Type B pancreatic cell (in vitro differentiated cells): ENCODE measurements at regions not wholly inside any gene's neighbourhood (a gene's known extent, or its start where the extent isn't known, plus 50 kb on each side); places are given as distances from the start of the nearest gene placed in this dataset.

Experiments
- DNase-seq: peaks from one replicate; pipeline ENCODE4 v3.0.0; 2021; ENCODE audit warnings: mixed read lengths; ENCODE audit not compliant: unreplicated experiment; ENCODE audit errors: extremely low spot score
- H3K27ac Mint-ChIP-seq: 2 replicates; pipeline ENCODE4 v1.8.0; 2021; ENCODE audit warnings: mild to moderate bottlenecking, mixed read lengths
- H3K27me3 Mint-ChIP-seq: 2 replicates; pipeline ENCODE4 v1.8.0; 2021; ENCODE audit warnings: mixed read lengths
- H3K36me3 Mint-ChIP-seq: 2 replicates; pipeline ENCODE4 v1.8.0; 2021; ENCODE audit warnings: mixed read lengths
- H3K4me1 Mint-ChIP-seq: one replicate; pipeline ENCODE4 v1.8.0; 2021; ENCODE audit warnings: mixed read lengths; ENCODE audit not compliant: unreplicated experiment
- H3K4me3 Mint-ChIP-seq: 2 replicates; pipeline ENCODE4 v1.8.0; 2021; ENCODE audit warnings: mild to moderate bottlenecking, mixed read lengths
- H3K9me3 Mint-ChIP-seq: 2 replicates; pipeline ENCODE4 v1.8.0; 2021; ENCODE audit warnings: mixed read lengths
- TF ChIP-seq, protein P1 (sequence below): fragments of 200-600 bp; sonication (generic); conservative IDR thresholded peaks from 2 replicates; pipeline ENCODE4 v1.5.0; 2021; ENCODE audit warnings: antibody characterized with exemption, mild to moderate bottlenecking

DNA sequence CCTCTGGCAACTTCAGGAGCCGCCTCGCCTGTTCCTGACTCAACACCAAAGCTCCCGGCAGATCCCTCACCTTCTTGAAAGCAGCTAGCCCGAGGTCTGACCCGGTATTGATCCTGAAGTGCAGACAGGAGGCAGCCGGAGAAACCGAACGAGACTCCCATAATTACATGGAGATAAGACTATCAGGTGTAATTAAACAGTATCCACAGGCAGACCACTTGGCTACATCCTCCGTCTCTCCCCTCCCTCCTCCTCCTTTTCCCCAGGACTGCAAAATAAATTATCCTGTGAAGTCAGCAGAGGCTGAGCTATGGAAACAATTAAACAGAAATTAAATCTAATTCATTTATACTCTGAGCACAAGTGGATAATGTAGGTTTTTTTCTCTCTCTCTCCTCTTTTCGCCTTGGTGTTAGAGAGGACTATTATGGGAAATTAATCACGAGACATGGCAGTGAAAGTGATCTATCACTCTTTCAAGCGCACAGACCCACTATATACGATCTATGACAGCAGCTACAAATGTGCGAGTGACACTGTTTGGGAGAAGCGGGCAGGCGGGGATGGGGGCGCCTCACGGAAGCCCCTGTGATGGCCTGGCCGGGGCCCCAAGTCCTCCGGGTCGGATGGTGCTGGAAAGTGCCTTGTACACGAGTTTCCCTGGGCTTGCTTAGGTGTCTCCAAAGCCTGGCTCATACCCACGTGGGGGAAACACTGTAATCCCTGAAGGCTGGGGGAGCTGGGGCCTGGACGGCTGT, 92.8 kb downstream of the RBFOX3 start:
- H3K4me3 Mint-ChIP-seq, result peak overlapping the region; percentile 1
- TF ChIP-seq, protein P1, sequence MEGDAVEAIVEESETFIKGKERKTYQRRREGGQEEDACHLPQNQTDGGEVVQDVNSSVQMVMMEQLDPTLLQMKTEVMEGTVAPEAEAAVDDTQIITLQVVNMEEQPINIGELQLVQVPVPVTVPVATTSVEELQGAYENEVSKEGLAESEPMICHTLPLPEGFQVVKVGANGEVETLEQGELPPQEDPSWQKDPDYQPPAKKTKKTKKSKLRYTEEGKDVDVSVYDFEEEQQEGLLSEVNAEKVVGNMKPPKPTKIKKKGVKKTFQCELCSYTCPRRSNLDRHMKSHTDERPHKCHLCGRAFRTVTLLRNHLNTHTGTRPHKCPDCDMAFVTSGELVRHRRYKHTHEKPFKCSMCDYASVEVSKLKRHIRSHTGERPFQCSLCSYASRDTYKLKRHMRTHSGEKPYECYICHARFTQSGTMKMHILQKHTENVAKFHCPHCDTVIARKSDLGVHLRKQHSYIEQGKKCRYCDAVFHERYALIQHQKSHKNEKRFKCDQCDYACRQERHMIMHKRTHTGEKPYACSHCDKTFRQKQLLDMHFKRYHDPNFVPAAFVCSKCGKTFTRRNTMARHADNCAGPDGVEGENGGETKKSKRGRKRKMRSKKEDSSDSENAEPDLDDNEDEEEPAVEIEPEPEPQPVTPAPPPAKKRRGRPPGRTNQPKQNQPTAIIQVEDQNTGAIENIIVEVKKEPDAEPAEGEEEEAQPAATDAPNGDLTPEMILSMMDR, result no peak
- DNase-seq, result no peak
- H3K27me3 Mint-ChIP-seq, result peaks cover 24% of the 10 kb centered on the region
- H3K36me3 Mint-ChIP-seq, result no peaks in the 10 kb centered on the region
- H3K27ac Mint-ChIP-seq, result no peak overlapping the region
- peaks cover 23% of the 10 kb centered on the region for H3K4me1 Mint-ChIP-seq
- no peaks in the 10 kb centered on the region for H3K9me3 Mint-ChIP-seq

DNA sequence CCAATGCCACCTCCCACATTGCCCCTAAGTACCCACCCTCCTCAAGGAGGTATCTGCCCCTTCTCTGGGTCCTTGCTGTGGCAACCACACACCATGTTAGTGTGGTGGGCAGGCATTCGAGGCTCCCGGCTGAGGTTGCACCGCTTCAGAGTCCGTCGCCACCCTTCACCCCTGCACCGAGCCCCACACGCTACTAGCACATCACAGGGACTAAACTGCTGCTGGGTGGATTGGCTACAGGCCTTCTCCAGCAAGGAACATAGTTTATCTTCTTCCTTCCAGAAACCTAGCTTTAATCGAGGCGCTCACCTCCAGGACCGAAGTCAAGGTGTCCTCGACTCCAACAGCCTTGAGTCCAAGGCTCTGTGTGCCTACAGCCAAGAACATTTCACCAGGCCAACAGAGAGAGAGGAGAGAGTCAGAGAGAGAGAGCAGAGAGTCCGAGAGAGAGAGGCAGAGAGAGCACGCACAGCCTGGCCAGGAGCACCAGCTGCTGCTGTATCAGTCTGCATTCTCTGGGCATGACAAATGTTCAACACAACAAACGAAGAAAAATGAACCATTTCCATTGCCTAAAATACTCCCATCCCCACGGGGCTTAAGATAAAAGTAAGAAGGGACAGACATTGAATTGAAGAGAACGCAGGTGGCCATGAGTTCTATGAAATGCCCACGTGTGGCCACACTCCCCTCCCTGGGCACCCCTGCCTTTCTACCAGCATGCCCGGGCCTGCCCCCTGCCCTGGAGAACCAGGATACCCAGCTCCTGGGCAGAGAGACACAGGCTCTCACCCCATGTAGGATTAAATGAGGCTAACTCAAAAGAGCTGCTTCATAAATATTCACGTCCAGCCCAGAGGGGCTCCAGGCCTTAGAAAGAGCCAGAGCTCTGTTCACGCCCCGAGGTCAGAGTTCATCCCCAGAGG, 94.9 kb downstream of the RBFOX3 start:
- no peaks in the 10 kb centered on the region for H3K9me3 Mint-ChIP-seq
- H3K4me1 Mint-ChIP-seq, result peaks cover 23% of the 10 kb centered on the region
- no peak overlapping the region for H3K4me3 Mint-ChIP-seq
- no peaks in the 10 kb centered on the region for H3K36me3 Mint-ChIP-seq
- H3K27me3 Mint-ChIP-seq, result peaks cover 23% of the 10 kb centered on the region
- TF ChIP-seq, protein P1, result no peak
- no peak overlapping the region for H3K27ac Mint-ChIP-seq
- DNase-seq, result no peak

DNA sequence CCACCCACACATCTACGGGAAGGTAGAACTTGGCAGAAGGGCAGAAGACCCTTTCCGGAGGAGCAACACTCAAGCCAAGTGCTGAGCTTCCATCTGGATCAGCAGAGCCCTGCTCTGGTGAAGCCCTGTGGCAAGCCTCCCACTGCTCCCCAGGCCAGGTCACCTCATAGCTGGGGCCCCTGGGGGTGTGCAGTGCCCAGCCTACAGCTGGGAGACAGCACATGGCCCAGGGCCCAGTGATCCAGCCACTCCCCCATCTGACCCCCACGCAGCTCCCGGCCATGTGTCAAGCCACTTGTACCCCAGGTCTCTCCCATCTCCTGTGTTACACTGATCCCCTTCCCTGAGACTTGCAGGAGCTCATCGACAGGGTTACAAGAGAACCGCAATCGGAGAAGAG, 95.7 kb downstream of the RBFOX3 start:
- H3K27ac Mint-ChIP-seq, result no peak overlapping the region
- DNase-seq, result no peak
- TF ChIP-seq, protein P1, result no peak
- H3K4me3 Mint-ChIP-seq, result no peak overlapping the region
- no peaks in the 10 kb centered on the region for H3K9me3 Mint-ChIP-seq
- no peaks in the 10 kb centered on the region for H3K36me3 Mint-ChIP-seq
- H3K4me1 Mint-ChIP-seq, result peaks cover 23% of the 10 kb centered on the region
- H3K27me3 Mint-ChIP-seq, result peaks cover 23% of the 10 kb centered on the region

DNA sequence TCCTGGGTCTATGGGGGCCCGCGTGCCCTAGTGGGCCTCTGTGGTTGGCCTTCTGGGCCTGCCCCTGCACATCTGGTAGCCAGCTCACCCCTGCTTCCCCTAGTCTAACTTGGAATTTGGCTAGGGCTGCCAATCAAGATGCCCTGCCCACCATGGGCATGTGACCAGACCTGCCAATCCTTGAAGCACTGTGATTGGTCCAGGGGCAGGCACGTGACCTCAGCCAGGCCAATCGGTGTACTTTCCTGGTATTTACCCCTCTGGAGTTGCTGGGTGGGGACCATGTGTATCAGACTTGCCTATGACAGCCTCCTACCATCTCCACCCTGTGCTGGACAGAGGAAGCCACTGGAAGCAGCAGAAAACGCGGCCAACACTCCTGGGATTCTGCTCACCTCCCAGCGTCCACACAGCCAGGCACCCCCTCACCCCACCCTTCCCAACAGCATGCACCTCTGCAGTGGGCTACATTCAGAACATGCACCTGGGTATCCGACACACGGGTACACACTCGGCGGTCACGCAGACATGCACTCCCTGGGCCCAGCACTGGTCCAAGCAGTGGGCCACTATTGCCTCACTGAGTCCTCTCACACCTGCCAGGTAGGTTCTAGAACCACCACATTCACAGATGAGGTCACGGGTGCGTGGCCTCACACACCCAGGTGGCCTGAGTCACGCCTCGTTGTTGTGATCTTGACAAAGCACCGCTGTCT, 96.9 kb downstream of the RBFOX3 start:
- Mint-ChIP-seq H3K4me1 (peaks cover 23% of the 10 kb centered on the region), H3K27me3 (peaks cover 23% of the 10 kb centered on the region), H3K27ac (no peak overlapping the region), H3K36me3 (no peaks in the 10 kb centered on the region), H3K4me3 (no peak overlapping the region), H3K9me3 (no peaks in the 10 kb centered on the region)
- TF ChIP-seq, protein P1, result no peak
- DNase-seq, result no peak

DNA sequence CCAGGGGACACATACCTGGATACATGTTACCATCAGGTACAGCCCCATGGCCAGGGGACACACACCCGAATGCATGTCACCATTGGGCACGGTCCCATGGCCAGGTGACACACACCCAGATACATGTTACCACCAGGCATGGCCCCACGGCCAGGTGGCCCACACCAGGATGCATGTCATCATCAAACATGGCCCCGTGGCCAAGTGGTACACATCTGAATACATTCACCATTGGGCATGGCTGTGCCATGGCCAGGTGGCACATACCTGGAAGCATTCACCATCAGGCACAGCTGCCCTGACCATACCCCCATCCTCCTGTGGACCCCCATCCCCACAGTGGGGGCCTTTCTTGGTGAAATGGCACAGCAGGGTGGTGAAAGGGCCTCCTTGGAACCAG, 97.6 kb downstream of the RBFOX3 start:
- Mint-ChIP-seq H3K27me3 (peaks cover 23% of the 10 kb centered on the region), H3K9me3 (no peaks in the 10 kb centered on the region), H3K36me3 (no peaks in the 10 kb centered on the region), H3K4me3 (no peak overlapping the region), H3K4me1 (peaks cover 21% of the 10 kb centered on the region), H3K27ac (no peak overlapping the region)
- TF ChIP-seq, protein P1, result no peak
- no peak for DNase-seq
